ENCODE measurements at regions not wholly inside any gene's neighbourhood (a gene's known extent, or its start where the extent isn't known, plus 50 kb on each side); places are given as distances from the start of the nearest gene placed in this dataset.

- H3K4me3 ChIP-seq (ENCODE audit: low read depth, low read length, poor library complexity, severe bottlenecking): no peak overlapping the region
- H3K9me2 ChIP-seq (ENCODE audit: low read depth, low read length): no peaks in the 10 kb centered on the region
- no peak overlapping the region for H3K27ac ChIP-seq (ENCODE audit: low read depth, low read length, poor library complexity, severe bottlenecking)
- no peaks in the 10 kb centered on the region for H4K20me1 ChIP-seq (ENCODE audit: insufficient read depth, low read length)
- H3K4me1 ChIP-seq (ENCODE audit: insufficient read depth, low read length, severe bottlenecking): no peaks in the 10 kb centered on the region
- no peaks in the 10 kb centered on the region for H3K36me3 ChIP-seq (ENCODE audit: insufficient read depth, low read length)
- no peaks in the 10 kb centered on the region for H3K27me3 ChIP-seq (ENCODE audit: insufficient read depth, low read length)
- H3K9me3 ChIP-seq (ENCODE audit: low read length): no peaks in the 10 kb centered on the region
- no peak overlapping the region for H3K4me2 ChIP-seq (ENCODE audit: low read length)
- no peaks in the 10 kb centered on the region for H3K79me2 ChIP-seq (ENCODE audit: insufficient read depth, low read length)
- H2AFZ ChIP-seq (ENCODE audit: low read length): no peak overlapping the region
- no peaks in the 10 kb centered on the region for H3F3A ChIP-seq (ENCODE audit: insufficient read depth, low read length)
- no peak overlapping the region for H3K9ac ChIP-seq (ENCODE audit: low read length)
- no peak for TF ChIP-seq EZH2 (IDR thresholded peaks at IDR 0.05; ENCODE audit: borderline replicate concordance, low read length)
- TF ChIP-seq, protein P1, sequence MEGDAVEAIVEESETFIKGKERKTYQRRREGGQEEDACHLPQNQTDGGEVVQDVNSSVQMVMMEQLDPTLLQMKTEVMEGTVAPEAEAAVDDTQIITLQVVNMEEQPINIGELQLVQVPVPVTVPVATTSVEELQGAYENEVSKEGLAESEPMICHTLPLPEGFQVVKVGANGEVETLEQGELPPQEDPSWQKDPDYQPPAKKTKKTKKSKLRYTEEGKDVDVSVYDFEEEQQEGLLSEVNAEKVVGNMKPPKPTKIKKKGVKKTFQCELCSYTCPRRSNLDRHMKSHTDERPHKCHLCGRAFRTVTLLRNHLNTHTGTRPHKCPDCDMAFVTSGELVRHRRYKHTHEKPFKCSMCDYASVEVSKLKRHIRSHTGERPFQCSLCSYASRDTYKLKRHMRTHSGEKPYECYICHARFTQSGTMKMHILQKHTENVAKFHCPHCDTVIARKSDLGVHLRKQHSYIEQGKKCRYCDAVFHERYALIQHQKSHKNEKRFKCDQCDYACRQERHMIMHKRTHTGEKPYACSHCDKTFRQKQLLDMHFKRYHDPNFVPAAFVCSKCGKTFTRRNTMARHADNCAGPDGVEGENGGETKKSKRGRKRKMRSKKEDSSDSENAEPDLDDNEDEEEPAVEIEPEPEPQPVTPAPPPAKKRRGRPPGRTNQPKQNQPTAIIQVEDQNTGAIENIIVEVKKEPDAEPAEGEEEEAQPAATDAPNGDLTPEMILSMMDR (IDR thresholded peaks at IDR 0.05; ENCODE audit: low read length): no peak
Observed at GRCh38 chr3:182699550-182700170, 93.6 kb upstream of the ATP11B start.

GRCh38 chr3:182702216-182702615 lies 91.1 kb upstream of the ATP11B start:
- no peaks in the 10 kb centered on the region for H3K9me3 ChIP-seq (ENCODE audit: low read length)
- no peaks in the 10 kb centered on the region for H3K4me1 ChIP-seq (ENCODE audit: insufficient read depth, low read length, severe bottlenecking)
- TF ChIP-seq, protein P1 (IDR thresholded peaks at IDR 0.05; ENCODE audit: low read length): no peak
- no peak for TF ChIP-seq EZH2 (IDR thresholded peaks at IDR 0.05; ENCODE audit: borderline replicate concordance, low read length)
- no peak overlapping the region for H3K27ac ChIP-seq (ENCODE audit: low read depth, low read length, poor library complexity, severe bottlenecking)
- no peaks in the 10 kb centered on the region for H3K36me3 ChIP-seq (ENCODE audit: insufficient read depth, low read length)
- no peaks in the 10 kb centered on the region for H4K20me1 ChIP-seq (ENCODE audit: insufficient read depth, low read length)
- no peaks in the 10 kb centered on the region for H3F3A ChIP-seq (ENCODE audit: insufficient read depth, low read length)
- H2AFZ ChIP-seq (ENCODE audit: low read length): no peak overlapping the region
- no peak overlapping the region for H3K4me3 ChIP-seq (ENCODE audit: low read depth, low read length, poor library complexity, severe bottlenecking)
- H3K27me3 ChIP-seq (ENCODE audit: insufficient read depth, low read length): no peaks in the 10 kb centered on the region
- H3K79me2 ChIP-seq (ENCODE audit: insufficient read depth, low read length): no peaks in the 10 kb centered on the region
- no peaks in the 10 kb centered on the region for H3K9me2 ChIP-seq (ENCODE audit: low read depth, low read length)
- H3K9ac ChIP-seq (ENCODE audit: low read length): no peak overlapping the region
- no peak overlapping the region for H3K4me2 ChIP-seq (ENCODE audit: low read length)

GRCh38 chr3:182703233-182703632 lies 90.1 kb upstream of the ATP11B start:
- no peak overlapping the region for H2AFZ ChIP-seq (ENCODE audit: low read length)
- H3K4me2 ChIP-seq (ENCODE audit: low read length): no peak overlapping the region
- H3K9me3 ChIP-seq (ENCODE audit: low read length): no peaks in the 10 kb centered on the region
- TF ChIP-seq, protein P1 (IDR thresholded peaks at IDR 0.05; ENCODE audit: low read length): no peak
- no peak for TF ChIP-seq EZH2 (IDR thresholded peaks at IDR 0.05; ENCODE audit: borderline replicate concordance, low read length)
- H3K4me3 ChIP-seq (ENCODE audit: low read depth, low read length, poor library complexity, severe bottlenecking): no peak overlapping the region
- no peaks in the 10 kb centered on the region for H4K20me1 ChIP-seq (ENCODE audit: insufficient read depth, low read length)
- no peaks in the 10 kb centered on the region for H3K79me2 ChIP-seq (ENCODE audit: insufficient read depth, low read length)
- H3K9me2 ChIP-seq (ENCODE audit: low read depth, low read length): no peaks in the 10 kb centered on the region
- no peaks in the 10 kb centered on the region for H3K4me1 ChIP-seq (ENCODE audit: insufficient read depth, low read length, severe bottlenecking)
- H3K27me3 ChIP-seq (ENCODE audit: insufficient read depth, low read length): no peaks in the 10 kb centered on the region
- H3F3A ChIP-seq (ENCODE audit: insufficient read depth, low read length): no peaks in the 10 kb centered on the region
- no peak overlapping the region for H3K9ac ChIP-seq (ENCODE audit: low read length)
- no peaks in the 10 kb centered on the region for H3K36me3 ChIP-seq (ENCODE audit: insufficient read depth, low read length)
- no peak overlapping the region for H3K27ac ChIP-seq (ENCODE audit: low read depth, low read length, poor library complexity, severe bottlenecking)

Measured in OCI-LY1 (cell line).